ENCODE measurements at regions not wholly inside any gene's neighbourhood (a gene's known extent, or its start where the extent isn't known, plus 50 kb on each side); places are given as distances from the start of the nearest gene placed in this dataset.

GRCh38 chr5:71865665-71866320, 146.7 kb downstream of the CARTPT start:
- no peak for DNase-seq (ENCODE audit: low read depth)

GRCh38 chr5:71872311-71872864, 153.3 kb downstream of the CARTPT start:
- no peak for DNase-seq (ENCODE audit: low read depth)

GRCh38 chr5:71873191-71873591, 154.1 kb downstream of the CARTPT start:
- DNase-seq (ENCODE audit: low read depth) = no peak

GRCh38 chr5:71874521-71874920, 155.4 kb downstream of the CARTPT start:
- no peak for DNase-seq (ENCODE audit: low read depth)

- DNase-seq (ENCODE audit: low read depth) = no peak
Measured at GRCh38 chr5:71877511-71877910, 158.4 kb downstream of the CARTPT start.

- DNase-seq (ENCODE audit: low read depth) = no peak
Measured at GRCh38 chr5:71880536-71880935, 161.5 kb downstream of the CARTPT start.

GRCh38 chr5:71882826-71883741, 164.0 kb downstream of the CARTPT start:
- no peak for DNase-seq (ENCODE audit: low read depth)

GRCh38 chr5:71883742-71884103, 164.6 kb downstream of the CARTPT start:
- DNase-seq (ENCODE audit: low read depth) = no peak

GRCh38 chr5:71884926-71885325, 165.9 kb downstream of the CARTPT start:
- DNase-seq (ENCODE audit: low read depth) = no peak

GRCh38 chr5:71886406-71886805, 167.3 kb downstream of the CARTPT start:
- DNase-seq (ENCODE audit: low read depth) = no peak

GRCh38 chr5:71887680-71888079, 168.6 kb downstream of the CARTPT start:
- DNase-seq (ENCODE audit: low read depth) = no peak

- DNase-seq (ENCODE audit: low read depth) = no peak
Measured at GRCh38 chr5:71891406-71891805, 172.3 kb downstream of the CARTPT start.

GRCh38 chr5:71891856-71892255, 172.8 kb downstream of the CARTPT start:
- no peak for DNase-seq (ENCODE audit: low read depth)

GRCh38 chr5:71892641-71893365, 173.7 kb downstream of the CARTPT start:
- no peak for DNase-seq (ENCODE audit: low read depth)

GRCh38 chr5:71893451-71893850, 174.4 kb downstream of the CARTPT start:
- no peak for DNase-seq (ENCODE audit: low read depth)

GRCh38 chr5:71894091-71894490, 175.0 kb downstream of the CARTPT start:
- DNase-seq (ENCODE audit: low read depth) = no peak

GRCh38 chr5:71895546-71895945, 176.5 kb downstream of the CARTPT start:
- DNase-seq (ENCODE audit: low read depth) = no peak

- DNase-seq (ENCODE audit: low read depth) = no peak
Measured at GRCh38 chr5:71899865-71900342, 180.8 kb downstream of the CARTPT start.

- no peak for DNase-seq (ENCODE audit: low read depth)
Measured at GRCh38 chr5:71903808-71904207, 184.7 kb downstream of the CARTPT start.

- DNase-seq (ENCODE audit: low read depth) = no peak
Measured at GRCh38 chr5:71904852-71905251, 185.8 kb downstream of the CARTPT start.

- DNase-seq (ENCODE audit: low read depth) = no peak
Measured at GRCh38 chr5:71905834-71906711, 187.0 kb downstream of the CARTPT start.

Measured in activated T-cell treated with anti-CD3 and anti-CD28 coated beads for 48 hours (primary cell).